Suprapubic skin (tissue), 4 donors: ENCODE measurements at regions not wholly inside any gene's neighbourhood (a gene's known extent, or its start where the extent isn't known, plus 50 kb on each side); places are given as distances from the start of the nearest gene placed in this dataset.

ENCODE experiments used
- EP300 ChIP-seq: sonication (generic); formaldehyde crosslinking; IDR thresholded peaks from one replicate; pipeline ENCODE4 v1.6.1; 2017; ENCODE audit warnings: antibody characterized with exemption
- POLR2A ChIP-seq, 2 donors: fragments of 450-650 bp; IDR thresholded peaks; one replicate each; pipeline ENCODE4 v1.6.1; 2017; ENCODE audit warnings: antibody characterized with exemption in 2 of 2, mild to moderate bottlenecking in 2 of 2, moderate library complexity in 2 of 2
- POLR2AphosphoS5 ChIP-seq, 3 donors: sonication (generic); formaldehyde crosslinking; IDR thresholded peaks; one replicate each; pipeline ENCODE4 v1.6.1; 2017; ENCODE audit warnings: antibody characterized with exemption in 3 of 3
- TF ChIP-seq, protein P1 (sequence below), 2 donors: fragments of 200-600 bp in 1 of 2; fragments of 450-650 bp in 1 of 2; sonication (generic) in 1 of 2; IDR thresholded peaks; one replicate each; pipeline ENCODE4 v1.5.1; 2016 to 2019; ENCODE audit warnings: antibody characterized with exemption in 2 of 2, mild to moderate bottlenecking in 1 of 2, moderate library complexity in 1 of 2

DNA sequence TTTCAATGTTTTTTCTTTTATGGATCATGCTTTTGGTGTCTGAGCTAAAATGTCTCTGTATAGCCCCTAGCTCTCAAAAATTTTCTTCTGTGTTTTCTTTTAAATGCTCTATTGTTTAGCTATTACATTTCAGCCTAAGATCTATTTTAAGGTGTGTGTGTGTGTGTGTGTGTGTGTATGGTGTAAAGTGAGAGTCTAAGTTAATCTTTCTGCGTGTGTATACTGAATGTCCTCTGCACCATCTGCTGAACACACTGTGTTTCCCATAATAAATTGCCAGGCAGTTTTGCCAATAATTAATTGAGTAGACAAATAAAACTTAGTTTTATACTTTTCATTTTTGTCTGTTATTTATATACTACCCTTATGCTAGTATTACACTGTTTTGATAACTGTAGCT lies 2096.3 kb upstream of the C9orf72 start:
- TF ChIP-seq EP300 (no peak), POLR2A (IDR thresholded peaks at IDR 0.05) (no peak), POLR2AphosphoS5 (IDR thresholded peaks at IDR 0.05) (no peak)
- TF ChIP-seq, protein P1, sequence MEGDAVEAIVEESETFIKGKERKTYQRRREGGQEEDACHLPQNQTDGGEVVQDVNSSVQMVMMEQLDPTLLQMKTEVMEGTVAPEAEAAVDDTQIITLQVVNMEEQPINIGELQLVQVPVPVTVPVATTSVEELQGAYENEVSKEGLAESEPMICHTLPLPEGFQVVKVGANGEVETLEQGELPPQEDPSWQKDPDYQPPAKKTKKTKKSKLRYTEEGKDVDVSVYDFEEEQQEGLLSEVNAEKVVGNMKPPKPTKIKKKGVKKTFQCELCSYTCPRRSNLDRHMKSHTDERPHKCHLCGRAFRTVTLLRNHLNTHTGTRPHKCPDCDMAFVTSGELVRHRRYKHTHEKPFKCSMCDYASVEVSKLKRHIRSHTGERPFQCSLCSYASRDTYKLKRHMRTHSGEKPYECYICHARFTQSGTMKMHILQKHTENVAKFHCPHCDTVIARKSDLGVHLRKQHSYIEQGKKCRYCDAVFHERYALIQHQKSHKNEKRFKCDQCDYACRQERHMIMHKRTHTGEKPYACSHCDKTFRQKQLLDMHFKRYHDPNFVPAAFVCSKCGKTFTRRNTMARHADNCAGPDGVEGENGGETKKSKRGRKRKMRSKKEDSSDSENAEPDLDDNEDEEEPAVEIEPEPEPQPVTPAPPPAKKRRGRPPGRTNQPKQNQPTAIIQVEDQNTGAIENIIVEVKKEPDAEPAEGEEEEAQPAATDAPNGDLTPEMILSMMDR (IDR thresholded peaks at IDR 0.05): no peak
